Uterus (tissue), 2 donors: ENCODE measurements at regions not wholly inside any gene's neighbourhood (a gene's known extent, or its start where the extent isn't known, plus 50 kb on each side); places are given as distances from the start of the nearest gene placed in this dataset.

Source experiments
- CTCF ChIP-seq, 4 experiments: fragments of 200-600 bp in 2 of 4; fragments of 450-650 bp in 2 of 4; sonication (generic) in 2 of 4; IDR thresholded peaks; one replicate each; pipeline ENCODE4 v1.5.1; 2016 to 2019; ENCODE audit warnings: antibody characterized with exemption in 4 of 4, mild to moderate bottlenecking in 2 of 4, moderate library complexity in 1 of 4
- POLR2A ChIP-seq, 2 donors: fragments of 450-650 bp; IDR thresholded peaks; one replicate each; pipeline ENCODE4 v1.6.1; 2016; ENCODE audit warnings: antibody characterized with exemption in 2 of 2, mild to moderate bottlenecking in 1 of 2, moderate library complexity in 1 of 2

GRCh38 chr1:182003025-182003725 is 58.3 kb downstream of the ZNF648 start:
- TF ChIP-seq CTCF (IDR thresholded peaks at IDR 0.05) (no peak), POLR2A (IDR thresholded peaks at IDR 0.05) (no peak)
